SK-N-SH (cell line): ENCODE measurements at regions not wholly inside any gene's neighbourhood (a gene's known extent, or its start where the extent isn't known, plus 50 kb on each side); places are given as distances from the start of the nearest gene placed in this dataset.

Experiments
- CTCF ChIA-PET: fragments of 300-600, 350-600 bp; formaldehyde crosslinking; extraction: SDS; loops from one replicate; lab custom pipeline; 2021; lab: Yijun Ruan, JAX
- POLR2A ChIA-PET: fragments of 350-600 bp; sonication (Branson Sonifier 250); formaldehyde crosslinking; extraction: SDS; loops from one replicate; lab custom pipeline; 2020; ENCODE audit warnings: antibody characterized with exemption, inconsistent platforms; lab: Yijun Ruan, JAX
- DNase-seq: peaks from one replicate; pipeline ENCODE4 v3.0.0; 2012
- H2AFZ ChIP-seq: fragments of 200-600 bp; sonication (generic); 2 replicates; pipeline ENCODE4 v1.8.1; 2016; ENCODE audit warnings: antibody characterized with exemption, mild to moderate bottlenecking, low read depth
- H3F3A ChIP-seq: fragments of 200-600 bp; sonication (generic); replicated peaks from 2 replicates; pipeline ENCODE3; 2016; ENCODE audit warnings: antibody characterized with exemption, mild to moderate bottlenecking; ENCODE audit not compliant: insufficient read depth
- H3K27ac ChIP-seq, 2 experiments: fragments of 200-500 bp in 1 of 2; fragments of 200-600 bp in 1 of 2; sonication (Bioruptor generic) in 1 of 2; sonication (generic), shearing (Covaris generic) in 1 of 2; 2 replicates each; pipeline versions ENCODE4 v1.5.1 to v1.6.1; 2014 to 2016; ENCODE audit warnings: low read depth in 2 of 2, inconsistent platforms in 1 of 2, low read length in 1 of 2, mild to moderate bottlenecking in 1 of 2, mixed read lengths in 1 of 2
- H3K27me3 ChIP-seq: fragments of 200-600 bp; sonication (generic), shearing (Covaris generic); 2 replicates; pipeline ENCODE4 v1.6.1; 2016; ENCODE audit warnings: mixed run types; ENCODE audit not compliant: insufficient read depth
- H3K36me3 ChIP-seq, 2 experiments: fragments of 200-500 bp in 1 of 2; fragments of 200-600 bp in 1 of 2; sonication (Bioruptor generic) in 1 of 2; sonication (generic) in 1 of 2; replicated peaks in 1 of 2; 2 replicates each; pipeline versions ENCODE3 to v1.5.1; 2014 to 2016; ENCODE audit warnings: low read length in 1 of 2, mild to moderate bottlenecking in 1 of 2; ENCODE audit not compliant: insufficient read depth in 2 of 2, control insufficient read depth in 1 of 2
- H3K4me1 ChIP-seq, 2 experiments: fragments of 200-500 bp in 1 of 2; fragments of 200-600 bp in 1 of 2; sonication (Bioruptor generic) in 1 of 2; sonication (generic), shearing (Covaris generic) in 1 of 2; 2 replicates each; pipeline versions ENCODE4 v1.5.1 to v1.6.1; 2014 to 2016; ENCODE audit warnings: low read depth in 1 of 2, low read length in 1 of 2, mixed run types in 1 of 2; ENCODE audit not compliant: insufficient read depth in 2 of 2, control insufficient read depth in 1 of 2
- H3K4me2 ChIP-seq: fragments of 200-600 bp; sonication (generic), shearing (Covaris generic); 2 replicates; pipeline ENCODE4 v1.6.1; 2017; ENCODE audit warnings: mixed run types
- H3K4me3 ChIP-seq, 2 experiments: fragments of 200-500 bp in 1 of 2; fragments of 200-600 bp in 1 of 2; sonication (Bioruptor generic) in 1 of 2; sonication (generic), shearing (Covaris generic) in 1 of 2; 2 replicates each; pipeline versions ENCODE4 v1.5.1 to v1.8.1; 2014 to 2016; ENCODE audit warnings: low read depth in 2 of 2, inconsistent platforms in 1 of 2, low read length in 1 of 2, mild to moderate bottlenecking in 1 of 2, mixed read lengths in 1 of 2, moderate library complexity in 1 of 2
- H3K79me2 ChIP-seq: fragments of 200-600 bp; sonication (generic); 2 replicates; pipeline ENCODE4 v1.8.1; 2017; ENCODE audit warnings: mild to moderate bottlenecking; ENCODE audit not compliant: insufficient read depth
- H3K9ac ChIP-seq: fragments of 200-600 bp; sonication (generic); 2 replicates; pipeline ENCODE4 v1.6.1; 2017; ENCODE audit warnings: mixed run types
- H3K9me2 ChIP-seq: fragments of 200-600 bp; sonication (generic); 2 replicates; pipeline ENCODE4 v1.6.1; 2017; ENCODE audit warnings: mixed run types
- H3K9me3 ChIP-seq: fragments of 200-600 bp; sonication (generic); 2 replicates; pipeline ENCODE4 v1.6.1; 2017; ENCODE audit warnings: mixed run types, mild to moderate bottlenecking, moderate library complexity
- H4K20me1 ChIP-seq: fragments of 200-600 bp; sonication (generic); 2 replicates; pipeline ENCODE4 v1.6.1; 2017; ENCODE audit warnings: mild to moderate bottlenecking, mixed run types; ENCODE audit not compliant: insufficient read depth
- CHD2 ChIP-seq: fragments of 150-350 bp; IDR thresholded peaks from 2 replicates; pipeline ENCODE4 v1.6.1; 2018; ENCODE audit warnings: low read length; ENCODE audit not compliant: partially characterized antibody
- EZH2phosphoT487 ChIP-seq: fragments of 200-600 bp; sonication (generic); IDR thresholded peaks from 2 replicates; pipeline ENCODE4 v1.6.1; 2017; ENCODE audit warnings: low read depth, mixed run types, mild to moderate bottlenecking, antibody characterized with exemption, moderate library complexity, borderline replicate concordance
- FOSL2 ChIP-seq: IDR thresholded peaks from 2 replicates; pipeline ENCODE4 v1.4.0; 2012; ENCODE audit warnings: low read depth, mild to moderate bottlenecking, moderate library complexity, borderline replicate concordance
- FOXJ3 ChIP-seq: sonication (generic); formaldehyde crosslinking; IDR thresholded peaks from 2 replicates; pipeline ENCODE4 v1.5.1; 2020; ENCODE audit warnings: mild to moderate bottlenecking, missing genetic modification reagents
- FOXM1 ChIP-seq: IDR thresholded peaks from 2 replicates; pipeline ENCODE4 v1.4.0; 2012; ENCODE audit warnings: low read depth, mild to moderate bottlenecking
- GATA2 ChIP-seq: sonication (generic); formaldehyde crosslinking; IDR thresholded peaks from 2 replicates; pipeline ENCODE4 v1.5.0; 2020; ENCODE audit warnings: mild to moderate bottlenecking, missing genetic modification reagents
- NRF1 ChIP-seq: IDR thresholded peaks from 2 replicates; pipeline ENCODE4 v1.6.1; 2012; ENCODE audit warnings: low read depth, mild to moderate bottlenecking, low read length
- RCOR1 ChIP-seq: fragments of 150-350 bp; IDR thresholded peaks from 2 replicates; pipeline ENCODE4 v1.6.1; 2017; ENCODE audit warnings: antibody characterized with exemption, low read length
- RFX5 ChIP-seq: IDR thresholded peaks from 2 replicates; pipeline ENCODE4 v1.6.1; 2012; ENCODE audit warnings: mild to moderate bottlenecking, improper control_type of control experiment, low read length
- RXRA ChIP-seq: IDR thresholded peaks from 2 replicates; pipeline ENCODE4 v1.4.0; 2012; ENCODE audit warnings: low read depth, mild to moderate bottlenecking, borderline replicate concordance
- SIN3A ChIP-seq: IDR thresholded peaks from 2 replicates; pipeline ENCODE4 v1.6.1; 2012; ENCODE audit warnings: low read depth, mild to moderate bottlenecking, low read length, moderate library complexity, borderline replicate concordance
- SMC3 ChIP-seq: IDR thresholded peaks from 2 replicates; pipeline ENCODE4 v1.6.1; 2012; ENCODE audit warnings: low read depth, low read length, improper control_type of control experiment
- TCF12 ChIP-seq: IDR thresholded peaks from 2 replicates; pipeline ENCODE4 v1.4.0; 2012
- YY1 ChIP-seq: IDR thresholded peaks from 2 replicates; pipeline ENCODE4 v1.4.0; 2012; ENCODE audit warnings: low read depth, mild to moderate bottlenecking
- WGBS: methylation state at CpG from one replicate; pipeline ENCODE4 v1.1.6; 2017; ENCODE audit warnings: low lambda C conversion rate; 5-methylcytosine and 5-hydroxymethylcytosine counted together
- TF ChIP-seq, protein P1 (sequence below): IDR thresholded peaks from 2 replicates; pipeline ENCODE4 v1.6.1; 2012; ENCODE audit warnings: mild to moderate bottlenecking, low read depth, low read length, moderate library complexity
- TF ChIP-seq, protein P2 (sequence below): IDR thresholded peaks from 2 replicates; pipeline ENCODE4 v1.4.0; 2012; ENCODE audit warnings: low read depth, borderline replicate concordance
- TF ChIP-seq, protein P3 (sequence below): fragments of 150-350 bp; IDR thresholded peaks from 2 replicates; pipeline ENCODE4 v1.6.1; 2016; ENCODE audit warnings: mild to moderate bottlenecking, low read depth, low read length
- TF ChIP-seq, protein P4 (sequence below): IDR thresholded peaks from 2 replicates; pipeline ENCODE4 v1.4.0; 2012; ENCODE audit warnings: low read depth, borderline replicate concordance

DNA sequence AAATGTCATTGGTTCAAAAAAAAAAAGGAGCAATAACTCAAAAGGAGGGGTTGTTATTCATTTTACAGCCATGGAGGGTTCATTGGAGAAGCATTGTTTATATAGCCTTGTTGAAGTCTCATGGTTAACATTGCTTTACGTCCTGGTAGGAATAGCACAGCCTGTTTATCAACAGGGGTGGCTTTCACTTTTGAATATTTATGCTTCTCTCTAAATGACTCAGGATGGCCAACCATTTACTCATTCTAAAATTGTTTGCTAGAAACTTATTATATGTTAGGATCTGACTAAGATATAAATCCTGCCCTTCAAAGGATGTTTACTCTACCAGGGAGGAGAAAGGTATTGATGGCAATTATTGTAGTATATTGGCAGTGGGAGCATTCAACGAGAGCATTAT, 534.1 kb upstream of the GALNTL6 start (continued):
- TF ChIP-seq SMC3 (no peak), CHD2 (no peak), TCF12 (no peak)
- TF ChIP-seq, all 33 proteins: peak for 0

DNA sequence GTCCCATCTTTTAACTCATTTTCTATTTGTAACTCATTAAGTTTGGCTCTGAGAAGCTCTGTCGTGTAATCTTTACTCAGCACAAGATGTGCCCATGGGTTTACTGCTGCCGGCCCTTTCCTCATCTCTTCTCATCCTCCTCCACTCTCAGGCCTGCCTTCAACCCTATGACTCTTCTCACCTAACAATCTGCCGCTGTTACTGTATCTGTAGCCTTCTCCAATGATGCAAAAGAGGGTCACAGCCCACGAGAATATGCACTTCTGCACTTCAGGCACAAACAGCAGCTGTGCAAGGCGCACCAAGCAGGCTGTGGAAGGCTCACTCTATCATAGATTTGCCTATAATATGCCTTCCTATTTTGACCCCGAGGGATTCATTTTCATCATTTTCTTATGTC, 546.5 kb upstream of the GALNTL6 start:
- Histone ChIP-seq H3K9ac (no peak overlapping the region), H4K20me1 (no peaks in the 10 kb centered on the region), H3K27ac (no peak overlapping the region), H3K9me2 (0 out of 2 replicates have a peak, but pooled peaks cover 2% of the 10 kb centered on the region), H3K4me3 (no peak overlapping the region), H3K27me3 (no peaks in the 10 kb centered on the region), H3F3A (no peaks in the 10 kb centered on the region), H3K79me2 (no peaks in the 10 kb centered on the region), H3K4me2 (no peak overlapping the region; the same call in 1 of the 2 replicates), H3K36me3 (no peaks in the 10 kb centered on the region), H3K9me3 (no peaks in the 10 kb centered on the region), H2AFZ (peak overlapping the region; percentile 16; the same call in 1 of the 2 replicates), H3K4me1 (no peaks in the 10 kb centered on the region)
- DNase-seq: no peak
- POLR2A ChIA-PET: no interaction called here
- CTCF ChIA-PET: no interaction called here
- 16% methylated on average over 6 of the region's 6 CpGs for WGBS
- TF ChIP-seq, protein P1, sequence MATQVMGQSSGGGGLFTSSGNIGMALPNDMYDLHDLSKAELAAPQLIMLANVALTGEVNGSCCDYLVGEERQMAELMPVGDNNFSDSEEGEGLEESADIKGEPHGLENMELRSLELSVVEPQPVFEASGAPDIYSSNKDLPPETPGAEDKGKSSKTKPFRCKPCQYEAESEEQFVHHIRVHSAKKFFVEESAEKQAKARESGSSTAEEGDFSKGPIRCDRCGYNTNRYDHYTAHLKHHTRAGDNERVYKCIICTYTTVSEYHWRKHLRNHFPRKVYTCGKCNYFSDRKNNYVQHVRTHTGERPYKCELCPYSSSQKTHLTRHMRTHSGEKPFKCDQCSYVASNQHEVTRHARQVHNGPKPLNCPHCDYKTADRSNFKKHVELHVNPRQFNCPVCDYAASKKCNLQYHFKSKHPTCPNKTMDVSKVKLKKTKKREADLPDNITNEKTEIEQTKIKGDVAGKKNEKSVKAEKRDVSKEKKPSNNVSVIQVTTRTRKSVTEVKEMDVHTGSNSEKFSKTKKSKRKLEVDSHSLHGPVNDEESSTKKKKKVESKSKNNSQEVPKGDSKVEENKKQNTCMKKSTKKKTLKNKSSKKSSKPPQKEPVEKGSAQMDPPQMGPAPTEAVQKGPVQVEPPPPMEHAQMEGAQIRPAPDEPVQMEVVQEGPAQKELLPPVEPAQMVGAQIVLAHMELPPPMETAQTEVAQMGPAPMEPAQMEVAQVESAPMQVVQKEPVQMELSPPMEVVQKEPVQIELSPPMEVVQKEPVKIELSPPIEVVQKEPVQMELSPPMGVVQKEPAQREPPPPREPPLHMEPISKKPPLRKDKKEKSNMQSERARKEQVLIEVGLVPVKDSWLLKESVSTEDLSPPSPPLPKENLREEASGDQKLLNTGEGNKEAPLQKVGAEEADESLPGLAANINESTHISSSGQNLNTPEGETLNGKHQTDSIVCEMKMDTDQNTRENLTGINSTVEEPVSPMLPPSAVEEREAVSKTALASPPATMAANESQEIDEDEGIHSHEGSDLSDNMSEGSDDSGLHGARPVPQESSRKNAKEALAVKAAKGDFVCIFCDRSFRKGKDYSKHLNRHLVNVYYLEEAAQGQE: no peak
- TF ChIP-seq EZH2phosphoT487 (no peak), FOSL2 (no peak), RCOR1 (no peak)

DNA sequence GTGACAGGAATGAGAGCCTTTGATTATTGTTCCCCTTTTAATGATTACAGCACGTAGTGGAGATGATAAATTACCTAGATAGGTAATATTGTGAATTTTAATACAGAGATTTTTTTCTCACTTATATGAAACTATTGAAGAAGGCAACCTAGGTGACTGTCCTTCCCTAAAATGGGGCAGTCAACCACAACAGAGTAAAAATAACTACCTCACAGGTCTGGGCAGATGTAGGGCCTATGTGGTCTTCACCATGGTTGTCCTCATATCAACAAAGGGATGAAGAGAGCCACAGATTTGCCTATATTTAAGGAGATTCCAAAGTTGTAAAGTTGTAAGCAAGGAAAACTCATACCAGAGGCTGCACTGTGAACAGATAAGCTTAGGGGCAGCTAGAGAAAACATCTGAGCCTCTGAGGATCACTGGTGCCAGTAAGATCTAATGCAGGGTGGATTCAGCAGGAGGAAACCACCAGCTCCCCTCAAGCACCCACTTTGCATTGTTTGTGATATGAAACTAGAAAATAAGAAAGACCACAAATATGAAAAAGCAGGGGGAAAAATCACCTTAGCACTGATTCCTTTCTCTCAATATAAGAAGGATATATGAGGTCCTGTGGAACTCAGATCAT, 547.9 kb upstream of the GALNTL6 start:
- Histone ChIP-seq H2AFZ (no peak overlapping the region), H3K4me2 (no peak overlapping the region), H3K9ac (no peak overlapping the region), H3K27ac (no peak overlapping the region), H3F3A (no peaks in the 10 kb centered on the region), H3K27me3 (no peaks in the 10 kb centered on the region), H4K20me1 (no peaks in the 10 kb centered on the region), H3K79me2 (no peaks in the 10 kb centered on the region), H3K36me3 (no peaks in the 10 kb centered on the region), H3K4me1 (no peaks in the 10 kb centered on the region), H3K9me2 (0 out of 2 replicates have a peak, but pooled peaks cover 2% of the 10 kb centered on the region), H3K9me3 (no peaks in the 10 kb centered on the region), H3K4me3 (no peak overlapping the region)
- POLR2A ChIA-PET: no interaction called here
- WGBS: 11% methylated on average over 1 of the region's 1 CpG
- no peak for DNase-seq
- CTCF ChIA-PET: interaction anchor here (1.2 kb wide), 1 partner anchor 20 kb away, joined by 5 read pairs; no protein-coding TSS in a partner anchor
- no peak for TF ChIP-seq YY1
- TF ChIP-seq FOXJ3: no peak
- no peak for TF ChIP-seq FOXM1
- no peak for TF ChIP-seq NRF1
- no peak for TF ChIP-seq EZH2phosphoT487
- no peak for TF ChIP-seq SIN3A
- TF ChIP-seq, protein P2, sequence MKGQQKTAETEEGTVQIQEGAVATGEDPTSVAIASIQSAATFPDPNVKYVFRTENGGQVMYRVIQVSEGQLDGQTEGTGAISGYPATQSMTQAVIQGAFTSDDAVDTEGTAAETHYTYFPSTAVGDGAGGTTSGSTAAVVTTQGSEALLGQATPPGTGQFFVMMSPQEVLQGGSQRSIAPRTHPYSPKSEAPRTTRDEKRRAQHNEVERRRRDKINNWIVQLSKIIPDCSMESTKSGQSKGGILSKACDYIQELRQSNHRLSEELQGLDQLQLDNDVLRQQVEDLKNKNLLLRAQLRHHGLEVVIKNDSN: no peak
- TF ChIP-seq GATA2: no peak
- TF ChIP-seq, protein P3, sequence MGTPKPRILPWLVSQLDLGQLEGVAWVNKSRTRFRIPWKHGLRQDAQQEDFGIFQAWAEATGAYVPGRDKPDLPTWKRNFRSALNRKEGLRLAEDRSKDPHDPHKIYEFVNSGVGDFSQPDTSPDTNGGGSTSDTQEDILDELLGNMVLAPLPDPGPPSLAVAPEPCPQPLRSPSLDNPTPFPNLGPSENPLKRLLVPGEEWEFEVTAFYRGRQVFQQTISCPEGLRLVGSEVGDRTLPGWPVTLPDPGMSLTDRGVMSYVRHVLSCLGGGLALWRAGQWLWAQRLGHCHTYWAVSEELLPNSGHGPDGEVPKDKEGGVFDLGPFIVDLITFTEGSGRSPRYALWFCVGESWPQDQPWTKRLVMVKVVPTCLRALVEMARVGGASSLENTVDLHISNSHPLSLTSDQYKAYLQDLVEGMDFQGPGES: no peak
- TF ChIP-seq, protein P4, sequence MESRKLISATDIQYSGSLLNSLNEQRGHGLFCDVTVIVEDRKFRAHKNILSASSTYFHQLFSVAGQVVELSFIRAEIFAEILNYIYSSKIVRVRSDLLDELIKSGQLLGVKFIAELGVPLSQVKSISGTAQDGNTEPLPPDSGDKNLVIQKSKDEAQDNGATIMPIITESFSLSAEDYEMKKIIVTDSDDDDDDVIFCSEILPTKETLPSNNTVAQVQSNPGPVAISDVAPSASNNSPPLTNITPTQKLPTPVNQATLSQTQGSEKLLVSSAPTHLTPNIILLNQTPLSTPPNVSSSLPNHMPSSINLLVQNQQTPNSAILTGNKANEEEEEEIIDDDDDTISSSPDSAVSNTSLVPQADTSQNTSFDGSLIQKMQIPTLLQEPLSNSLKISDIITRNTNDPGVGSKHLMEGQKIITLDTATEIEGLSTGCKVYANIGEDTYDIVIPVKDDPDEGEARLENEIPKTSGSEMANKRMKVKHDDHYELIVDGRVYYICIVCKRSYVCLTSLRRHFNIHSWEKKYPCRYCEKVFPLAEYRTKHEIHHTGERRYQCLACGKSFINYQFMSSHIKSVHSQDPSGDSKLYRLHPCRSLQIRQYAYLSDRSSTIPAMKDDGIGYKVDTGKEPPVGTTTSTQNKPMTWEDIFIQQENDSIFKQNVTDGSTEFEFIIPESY: no peak
- no peak for TF ChIP-seq RFX5
- no peak for TF ChIP-seq RXRA
